HG02884 (cell line): ENCODE measurements at regions not wholly inside any gene's neighbourhood (a gene's known extent, or its start where the extent isn't known, plus 50 kb on each side); places are given as distances from the start of the nearest gene placed in this dataset.

Source experiments
- ATAC-seq: cut with Tn5 transposase; IDR thresholded peaks from one replicate; pipeline ENCODE4 v1.9.1; 2021; ENCODE audit warnings: mild to moderate bottlenecking, moderate library complexity; ENCODE audit not compliant: unreplicated experiment

- ATAC-seq: no peak
Measured at GRCh38 chr3:102176333-102177050, 258.3 kb upstream of the ZPLD1 start.

- no peak for ATAC-seq
Measured at GRCh38 chr3:102177075-102177755, 257.6 kb upstream of the ZPLD1 start.

- ATAC-seq: no peak
Measured at GRCh38 chr3:102178817-102179216, 256.0 kb upstream of the ZPLD1 start.

- peak; percentile 77 for ATAC-seq
Measured at GRCh38 chr3:102179326-102180177, 255.3 kb upstream of the ZPLD1 start.

- ATAC-seq: peak; percentile 19
Measured at GRCh38 chr3:102180280-102180931, 254.4 kb upstream of the ZPLD1 start.

GRCh38 chr3:102181175-102181920 is 253.5 kb upstream of the ZPLD1 start:
- no peak for ATAC-seq

GRCh38 chr3:102182162-102182561 is 252.7 kb upstream of the ZPLD1 start:
- no peak for ATAC-seq

GRCh38 chr3:102183186-102183585 is 251.6 kb upstream of the ZPLD1 start:
- no peak for ATAC-seq

GRCh38 chr3:102183623-102184022 is 251.2 kb upstream of the ZPLD1 start:
- no peak for ATAC-seq

GRCh38 chr3:102189541-102189940 is 245.3 kb upstream of the ZPLD1 start:
- no peak for ATAC-seq

GRCh38 chr3:102189956-102190723 is 244.7 kb upstream of the ZPLD1 start:
- no peak for ATAC-seq

GRCh38 chr3:102192575-102192974 is 242.2 kb upstream of the ZPLD1 start:
- ATAC-seq: no peak

GRCh38 chr3:102193255-102193654 is 241.6 kb upstream of the ZPLD1 start:
- no peak for ATAC-seq

- ATAC-seq: no peak
Measured at GRCh38 chr3:102194001-102194400, 240.8 kb upstream of the ZPLD1 start.

- ATAC-seq: no peak
Measured at GRCh38 chr3:102194760-102195159, 240.1 kb upstream of the ZPLD1 start.

GRCh38 chr3:102195198-102195948 is 239.4 kb upstream of the ZPLD1 start:
- no peak for ATAC-seq

- ATAC-seq: no peak
Measured at GRCh38 chr3:102200126-102200525, 234.7 kb upstream of the ZPLD1 start.

- no peak for ATAC-seq
Measured at GRCh38 chr3:102200560-102200959, 234.3 kb upstream of the ZPLD1 start.

- no peak for ATAC-seq
Measured at GRCh38 chr3:102205647-102206046, 229.2 kb upstream of the ZPLD1 start.
